ENCODE measurements at regions not wholly inside any gene's neighbourhood (a gene's known extent, or its start where the extent isn't known, plus 50 kb on each side); places are given as distances from the start of the nearest gene placed in this dataset.
"Not testable (repeated sequence)": the region's sequence is repeated elsewhere in the genome, so short reads cannot be mapped to it uniquely, and the experiment has no call there.

GRCh38 chr14:57060276-57060955 lies 208.3 kb downstream of the EXOC5 start:
- Histone ChIP-seq H2AFZ (ENCODE audit: low read depth, low read length) (no peak overlapping the region), H3K4me3 (ENCODE audit: low read depth in 1 of 2, low read length in 2 of 2) (no peak overlapping the region), H3K79me2 (ENCODE audit: insufficient read depth, low read length) (no peaks in the 10 kb centered on the region), H3K4me2 (ENCODE audit: insufficient read depth, low read length) (no peak overlapping the region), H3K36me3 (ENCODE audit: insufficient read depth, low read length) (no peaks in the 10 kb centered on the region), H3K27ac (ENCODE audit: low read length) (no peak overlapping the region), H3K9ac (ENCODE audit: low read depth, low read length) (no peak overlapping the region), H3K9me3 (ENCODE audit: insufficient read depth, low read length, severe bottlenecking) (no peaks in the 10 kb centered on the region), H4K20me1 (ENCODE audit: insufficient read depth, low read length) (no peaks in the 10 kb centered on the region), H3K4me1 (ENCODE audit: insufficient read depth, low read length) (no peaks in the 10 kb centered on the region), H3K27me3 (ENCODE audit: insufficient read depth, low read length, poor library complexity) (peaks cover 7% of the 10 kb centered on the region)
- DNase-seq, result no peak
- no peak for ATAC-seq (ENCODE audit: insufficient read depth, low read depth)
- TF ChIP-seq CTCF (IDR thresholded peaks at IDR 0.05; ENCODE audit: borderline replicate concordance, extremely low read depth, low read length, poor library complexity, severe bottlenecking) (no peak), EZH2 (IDR thresholded peaks at IDR 0.05; ENCODE audit: borderline replicate concordance, low read depth, low read length, severe bottlenecking) (no peak)

GRCh38 chr14:57058319-57058718 lies 210.4 kb downstream of the EXOC5 start:
- peaks cover 10% of the 10 kb centered on the region for H3K27me3 ChIP-seq (ENCODE audit: insufficient read depth, low read length, poor library complexity)
- DNase-seq, result no peak
- no peak overlapping the region for H3K9ac ChIP-seq (ENCODE audit: low read depth, low read length)
- H3K4me3 ChIP-seq (ENCODE audit: low read depth in 1 of 2, low read length in 2 of 2), result no peak overlapping the region
- no peaks in the 10 kb centered on the region for H3K9me3 ChIP-seq (ENCODE audit: insufficient read depth, low read length, severe bottlenecking)
- TF ChIP-seq CTCF (IDR thresholded peaks at IDR 0.05; ENCODE audit: borderline replicate concordance, extremely low read depth, low read length, poor library complexity, severe bottlenecking), result no peak
- no peak for TF ChIP-seq EZH2 (IDR thresholded peaks at IDR 0.05; ENCODE audit: borderline replicate concordance, low read depth, low read length, severe bottlenecking)
- H3K79me2 ChIP-seq (ENCODE audit: insufficient read depth, low read length), result no peaks in the 10 kb centered on the region
- no peaks in the 10 kb centered on the region for H4K20me1 ChIP-seq (ENCODE audit: insufficient read depth, low read length)
- no peaks in the 10 kb centered on the region for H3K4me1 ChIP-seq (ENCODE audit: insufficient read depth, low read length)
- no peak overlapping the region for H3K4me2 ChIP-seq (ENCODE audit: insufficient read depth, low read length)
- H3K27ac ChIP-seq (ENCODE audit: low read length), result no peak overlapping the region
- ATAC-seq (ENCODE audit: insufficient read depth, low read depth), result no peak
- H2AFZ ChIP-seq (ENCODE audit: low read depth, low read length), result no peak overlapping the region
- H3K36me3 ChIP-seq (ENCODE audit: insufficient read depth, low read length), result no peaks in the 10 kb centered on the region

- ATAC-seq (ENCODE audit: insufficient read depth, low read depth) (no peak), DNase-seq (no peak)
- Histone ChIP-seq H3K4me2 (ENCODE audit: insufficient read depth, low read length) (no peak overlapping the region), H3K9ac (ENCODE audit: low read depth, low read length) (no peak overlapping the region), H3K36me3 (ENCODE audit: insufficient read depth, low read length) (no peaks in the 10 kb centered on the region), H3K79me2 (ENCODE audit: insufficient read depth, low read length) (no peaks in the 10 kb centered on the region), H4K20me1 (ENCODE audit: insufficient read depth, low read length) (no peaks in the 10 kb centered on the region), H3K9me3 (ENCODE audit: insufficient read depth, low read length, severe bottlenecking) (no peaks in the 10 kb centered on the region), H3K4me3 (ENCODE audit: low read depth in 1 of 2, low read length in 2 of 2) (no peak overlapping the region), H2AFZ (ENCODE audit: low read depth, low read length) (no peak overlapping the region), H3K4me1 (ENCODE audit: insufficient read depth, low read length) (no peaks in the 10 kb centered on the region), H3K27me3 (ENCODE audit: insufficient read depth, low read length, poor library complexity) (peaks cover 10% of the 10 kb centered on the region), H3K27ac (ENCODE audit: low read length) (no peak overlapping the region)
- TF ChIP-seq EZH2 (IDR thresholded peaks at IDR 0.05; ENCODE audit: borderline replicate concordance, low read depth, low read length, severe bottlenecking) (no peak), CTCF (IDR thresholded peaks at IDR 0.05; ENCODE audit: borderline replicate concordance, extremely low read depth, low read length, poor library complexity, severe bottlenecking) (no peak)
Observed at GRCh38 chr14:57057803-57058202, 210.9 kb downstream of the EXOC5 start.

- not testable (repeated sequence) for H4K20me1 ChIP-seq (ENCODE audit: insufficient read depth, low read length); H3K36me3 ChIP-seq (ENCODE audit: insufficient read depth, low read length); H3K4me3 ChIP-seq (ENCODE audit: low read depth in 1 of 2, low read length in 2 of 2); DNase-seq; H3K27me3 ChIP-seq (ENCODE audit: insufficient read depth, low read length, poor library complexity); H3K9ac ChIP-seq (ENCODE audit: low read depth, low read length); H3K9me3 ChIP-seq (ENCODE audit: insufficient read depth, low read length, severe bottlenecking); H3K27ac ChIP-seq (ENCODE audit: low read length); H3K4me2 ChIP-seq (ENCODE audit: insufficient read depth, low read length); H3K79me2 ChIP-seq (ENCODE audit: insufficient read depth, low read length); H3K4me1 ChIP-seq (ENCODE audit: insufficient read depth, low read length); H2AFZ ChIP-seq (ENCODE audit: low read depth, low read length); ATAC-seq (ENCODE audit: insufficient read depth, low read depth)
Observed at GRCh38 chr14:57056522-57056921, 212.2 kb downstream of the EXOC5 start.

Measured in DND-41 (cell line).